HL-60 (cell line): ENCODE measurements at regions not wholly inside any gene's neighbourhood (a gene's known extent, or its start where the extent isn't known, plus 50 kb on each side); places are given as distances from the start of the nearest gene placed in this dataset.

ENCODE experiments used
- GABPA ChIP-seq: IDR thresholded peaks from 2 replicates; pipeline ENCODE4 v1.6.1; 2012; ENCODE audit warnings: low read depth
- POLR2AphosphoS5 ChIP-seq: IDR thresholded peaks from 2 replicates; pipeline ENCODE4 v1.6.1; 2012; ENCODE audit warnings: low read depth
- SPI1 ChIP-seq: IDR thresholded peaks from 2 replicates; pipeline ENCODE4 v1.6.1; 2012; ENCODE audit warnings: low read depth, mild to moderate bottlenecking, borderline replicate concordance
- TF ChIP-seq, protein P1 (sequence below): IDR thresholded peaks from one replicate; pipeline ENCODE4 v1.5.1; 2011; ENCODE audit warnings: low read length, control low read depth, inconsistent platforms; ENCODE audit not compliant: insufficient read depth
- TF ChIP-seq, protein P2 (sequence below): IDR thresholded peaks from 2 replicates; pipeline ENCODE4 v1.6.1; 2012; ENCODE audit warnings: low read depth; ENCODE audit not compliant: insufficient replicate concordance

DNA sequence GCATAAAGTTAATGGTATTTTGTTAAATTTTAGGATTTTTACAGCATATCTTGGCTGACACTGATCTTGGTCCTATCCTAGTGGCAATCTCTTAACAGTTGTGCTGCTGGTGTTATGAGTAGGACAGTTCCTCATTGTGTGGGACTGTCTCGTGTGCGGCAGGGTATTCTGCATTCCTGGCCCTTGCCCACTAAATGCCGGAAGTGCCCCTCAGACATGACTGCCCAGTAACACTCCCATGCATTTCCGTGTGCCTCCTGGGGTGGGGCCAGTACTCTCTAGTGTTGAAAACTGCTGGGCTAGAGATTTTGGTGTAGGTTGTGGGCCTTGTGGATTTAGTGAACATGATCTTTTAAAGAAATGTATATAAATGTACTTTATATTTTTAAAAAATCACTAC, 227.1 kb upstream of the DMRT1 start:
- TF ChIP-seq, protein P1, sequence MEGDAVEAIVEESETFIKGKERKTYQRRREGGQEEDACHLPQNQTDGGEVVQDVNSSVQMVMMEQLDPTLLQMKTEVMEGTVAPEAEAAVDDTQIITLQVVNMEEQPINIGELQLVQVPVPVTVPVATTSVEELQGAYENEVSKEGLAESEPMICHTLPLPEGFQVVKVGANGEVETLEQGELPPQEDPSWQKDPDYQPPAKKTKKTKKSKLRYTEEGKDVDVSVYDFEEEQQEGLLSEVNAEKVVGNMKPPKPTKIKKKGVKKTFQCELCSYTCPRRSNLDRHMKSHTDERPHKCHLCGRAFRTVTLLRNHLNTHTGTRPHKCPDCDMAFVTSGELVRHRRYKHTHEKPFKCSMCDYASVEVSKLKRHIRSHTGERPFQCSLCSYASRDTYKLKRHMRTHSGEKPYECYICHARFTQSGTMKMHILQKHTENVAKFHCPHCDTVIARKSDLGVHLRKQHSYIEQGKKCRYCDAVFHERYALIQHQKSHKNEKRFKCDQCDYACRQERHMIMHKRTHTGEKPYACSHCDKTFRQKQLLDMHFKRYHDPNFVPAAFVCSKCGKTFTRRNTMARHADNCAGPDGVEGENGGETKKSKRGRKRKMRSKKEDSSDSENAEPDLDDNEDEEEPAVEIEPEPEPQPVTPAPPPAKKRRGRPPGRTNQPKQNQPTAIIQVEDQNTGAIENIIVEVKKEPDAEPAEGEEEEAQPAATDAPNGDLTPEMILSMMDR: no peak
- TF ChIP-seq POLR2AphosphoS5 (no peak), SPI1 (peak; percentile 54; the same call in 1 of the 2 replicates), GABPA (no peak)
- TF ChIP-seq, protein P2, sequence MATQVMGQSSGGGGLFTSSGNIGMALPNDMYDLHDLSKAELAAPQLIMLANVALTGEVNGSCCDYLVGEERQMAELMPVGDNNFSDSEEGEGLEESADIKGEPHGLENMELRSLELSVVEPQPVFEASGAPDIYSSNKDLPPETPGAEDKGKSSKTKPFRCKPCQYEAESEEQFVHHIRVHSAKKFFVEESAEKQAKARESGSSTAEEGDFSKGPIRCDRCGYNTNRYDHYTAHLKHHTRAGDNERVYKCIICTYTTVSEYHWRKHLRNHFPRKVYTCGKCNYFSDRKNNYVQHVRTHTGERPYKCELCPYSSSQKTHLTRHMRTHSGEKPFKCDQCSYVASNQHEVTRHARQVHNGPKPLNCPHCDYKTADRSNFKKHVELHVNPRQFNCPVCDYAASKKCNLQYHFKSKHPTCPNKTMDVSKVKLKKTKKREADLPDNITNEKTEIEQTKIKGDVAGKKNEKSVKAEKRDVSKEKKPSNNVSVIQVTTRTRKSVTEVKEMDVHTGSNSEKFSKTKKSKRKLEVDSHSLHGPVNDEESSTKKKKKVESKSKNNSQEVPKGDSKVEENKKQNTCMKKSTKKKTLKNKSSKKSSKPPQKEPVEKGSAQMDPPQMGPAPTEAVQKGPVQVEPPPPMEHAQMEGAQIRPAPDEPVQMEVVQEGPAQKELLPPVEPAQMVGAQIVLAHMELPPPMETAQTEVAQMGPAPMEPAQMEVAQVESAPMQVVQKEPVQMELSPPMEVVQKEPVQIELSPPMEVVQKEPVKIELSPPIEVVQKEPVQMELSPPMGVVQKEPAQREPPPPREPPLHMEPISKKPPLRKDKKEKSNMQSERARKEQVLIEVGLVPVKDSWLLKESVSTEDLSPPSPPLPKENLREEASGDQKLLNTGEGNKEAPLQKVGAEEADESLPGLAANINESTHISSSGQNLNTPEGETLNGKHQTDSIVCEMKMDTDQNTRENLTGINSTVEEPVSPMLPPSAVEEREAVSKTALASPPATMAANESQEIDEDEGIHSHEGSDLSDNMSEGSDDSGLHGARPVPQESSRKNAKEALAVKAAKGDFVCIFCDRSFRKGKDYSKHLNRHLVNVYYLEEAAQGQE: no peak
